H1 (cell line): ENCODE measurements at regions not wholly inside any gene's neighbourhood (a gene's known extent, or its start where the extent isn't known, plus 50 kb on each side); places are given as distances from the start of the nearest gene placed in this dataset.
A peak's percentile ranks its signal among the peaks of the same experiment; 100 is the strongest.

ENCODE experiments used
- CTCF ChIA-PET: fragments of 300-600 bp; sonication (Branson Sonifier 250); formaldehyde crosslinking; loops from one replicate; lab custom pipeline; 2021; ENCODE audit not compliant: partially characterized antibody; lab: Charles Lee
- POLR2A ChIA-PET: fragments of 300-600 bp; sonication (Branson Sonifier 250); formaldehyde crosslinking; loops from one replicate; lab custom pipeline; 2021; ENCODE audit warnings: inconsistent platforms; ENCODE audit not compliant: partially characterized antibody; lab: Charles Lee
- DNase-seq, 2 experiments: peaks; one replicate each; pipeline versions ENCODE4 v3.0.0 to v3.0.0-alpha.2; 2010 to 2022; ENCODE audit warnings: low spot score in 2 of 2, low read depth in 1 of 2, mixed read lengths in 1 of 2
- FAIRE-seq: peaks from 2 replicates; lab custom pipeline; 2011; peaks lifted over from hg19 to GRCh38; lab: Jason Lieb, UNC
- H2AFZ ChIP-seq: 2 replicates; pipeline ENCODE4 v1.8.1; 2012; ENCODE audit warnings: low read length, inconsistent platforms
- H2AK5ac ChIP-seq: 2 replicates; pipeline ENCODE4 v1.6.1; 2013; ENCODE audit warnings: low read depth, low read length
- H2BK120ac ChIP-seq: replicated peaks from 2 replicates; pipeline ENCODE3; 2013; ENCODE audit warnings: low read depth, low read length, inconsistent platforms
- H2BK12ac ChIP-seq: 2 replicates; pipeline ENCODE4 v1.6.1; 2013; ENCODE audit warnings: low read depth, low read length
- H2BK15ac ChIP-seq: 2 replicates; pipeline ENCODE4 v1.6.1; 2013; ENCODE audit warnings: low read length
- H2BK20ac ChIP-seq: 2 replicates; pipeline ENCODE4 v1.6.1; 2013; ENCODE audit warnings: low read length
- H2BK5ac ChIP-seq: 2 replicates; pipeline ENCODE4 v1.6.1; 2013; ENCODE audit warnings: low read depth, low read length
- H3K14ac ChIP-seq: 2 replicates; pipeline ENCODE4 v1.6.1; 2013; ENCODE audit warnings: inconsistent platforms; ENCODE audit not compliant: insufficient read length
- H3K18ac ChIP-seq: 2 replicates; pipeline ENCODE4 v1.6.1; 2013; ENCODE audit warnings: low read length; ENCODE audit errors: extremely low read depth
- H3K23ac ChIP-seq: 2 replicates; pipeline ENCODE4 v1.6.1; 2013; ENCODE audit warnings: inconsistent platforms; ENCODE audit not compliant: insufficient read length
- H3K23me2 ChIP-seq: 2 replicates; pipeline ENCODE4 v1.6.1; 2013; ENCODE audit warnings: low read depth, low read length
- H3K27ac ChIP-seq: 2 replicates; pipeline ENCODE4 v1.6.1; 2011; ENCODE audit warnings: low read depth, low read length, inconsistent platforms
- H3K27me3 ChIP-seq, 4 experiments: replicated peaks in 1 of 4; 1 replicate in 1 of 4; 2 replicates in 3 of 4; pipeline versions ENCODE4 v1.6.1 to v1.8.1; 2011 to 2013; ENCODE audit warnings: low read length in 3 of 4, mild to moderate bottlenecking in 3 of 4, inconsistent platforms in 2 of 4, mixed read lengths in 2 of 4, moderate library complexity in 1 of 4; ENCODE audit not compliant: control insufficient read depth in 3 of 4, insufficient read depth in 3 of 4; ENCODE audit errors: extremely low read depth in 1 of 4
- H3K36me3 ChIP-seq, 4 experiments: 2 replicates each; pipeline versions ENCODE4 v1.6.1 to v1.8.1; 2011 to 2013; ENCODE audit warnings: mild to moderate bottlenecking in 4 of 4, low read length in 3 of 4, moderate library complexity in 2 of 4, control low read depth in 1 of 4, inconsistent platforms in 1 of 4; ENCODE audit not compliant: insufficient read depth in 4 of 4, control insufficient read depth in 2 of 4
- H3K4ac ChIP-seq: replicated peaks from 2 replicates; pipeline ENCODE3; 2013; ENCODE audit warnings: low read length, low read depth, mixed read lengths, inconsistent platforms; ENCODE audit not compliant: insufficient read length
- H3K4me1 ChIP-seq, 4 experiments: replicated peaks in 1 of 4; 1 replicate in 1 of 4; 2 replicates in 3 of 4; pipeline versions ENCODE4 v1.6.1 to v1.8.1; 2011 to 2013; ENCODE audit warnings: low read length in 3 of 4, inconsistent platforms in 2 of 4, mixed read lengths in 1 of 4; ENCODE audit not compliant: insufficient read depth in 4 of 4, control insufficient read depth in 3 of 4
- H3K4me2 ChIP-seq, 2 experiments: 2 replicates each; pipeline versions ENCODE4 v1.6.1 to v1.8.1; 2011 to 2013; ENCODE audit warnings: low read depth in 2 of 2, low read length in 2 of 2, control low read depth in 1 of 2, inconsistent platforms in 1 of 2, mild to moderate bottlenecking in 1 of 2; ENCODE audit not compliant: insufficient read depth in 1 of 2
- H3K4me3 ChIP-seq, 4 experiments: fragments of 200-600, 300-600 bp in 1 of 4; sonication (generic), shearing (Covaris generic), sonication (Bioruptor Twin) in 1 of 4; 2 replicates each; pipeline versions ENCODE4 v1.5.1 to v1.8.1; 2011 to 2016; ENCODE audit warnings: low read length in 4 of 4, low read depth in 3 of 4, control low read depth in 2 of 4, inconsistent platforms in 2 of 4, mild to moderate bottlenecking in 2 of 4, mixed read lengths in 1 of 4, moderate library complexity in 1 of 4; ENCODE audit not compliant: insufficient read depth in 2 of 4; ENCODE audit errors: extremely low read depth in 1 of 4
- H3K56ac ChIP-seq: replicated peaks from 2 replicates; pipeline ENCODE3; 2013; ENCODE audit warnings: low read depth, mild to moderate bottlenecking, mixed read lengths, low read length, inconsistent platforms; ENCODE audit not compliant: insufficient read length
- H3K79me1 ChIP-seq: 2 replicates; pipeline ENCODE4 v1.6.1; 2013; ENCODE audit warnings: low read depth, low read length, control low read depth
- H3K79me2 ChIP-seq, 2 experiments: 2 replicates each; pipeline versions ENCODE4 v1.6.1 to v1.8.1; 2012 to 2013; ENCODE audit warnings: low read length in 2 of 2, mild to moderate bottlenecking in 2 of 2, inconsistent platforms in 1 of 2; ENCODE audit not compliant: insufficient read depth in 2 of 2, control insufficient read depth in 1 of 2
- H3K9ac ChIP-seq, 4 experiments: replicated peaks in 1 of 4; 1 replicate in 1 of 4; 2 replicates in 3 of 4; pipeline versions ENCODE4 v1.6.1 to v1.8.1; 2011 to 2013; ENCODE audit warnings: low read depth in 3 of 4, low read length in 3 of 4, control low read depth in 2 of 4, mild to moderate bottlenecking in 2 of 4, moderate library complexity in 2 of 4, inconsistent platforms in 1 of 4; ENCODE audit errors: extremely low read depth in 1 of 4
- H3K9me3 ChIP-seq, 2 experiments: 2 replicates each; pipeline versions ENCODE4 v1.6.1 to v1.8.1; 2012 to 2013; ENCODE audit warnings: mild to moderate bottlenecking in 2 of 2, moderate library complexity in 2 of 2, control low read depth in 1 of 2, inconsistent platforms in 1 of 2, low read depth in 1 of 2, low read length in 1 of 2, mixed read lengths in 1 of 2; ENCODE audit not compliant: insufficient read depth in 2 of 2
- H4K20me1 ChIP-seq, 2 experiments: replicated peaks in 1 of 2; 2 replicates each; pipeline versions ENCODE3 to v1.8.1; 2011 to 2013; ENCODE audit warnings: inconsistent platforms in 2 of 2, low read length in 2 of 2, mild to moderate bottlenecking in 1 of 2; ENCODE audit not compliant: insufficient read depth in 2 of 2, control insufficient read depth in 1 of 2
- H4K5ac ChIP-seq: 2 replicates; pipeline ENCODE4 v1.6.1; 2013; ENCODE audit warnings: low read length, low read depth, mixed read lengths, inconsistent platforms; ENCODE audit not compliant: insufficient read length
- H4K8ac ChIP-seq: 2 replicates; pipeline ENCODE4 v1.8.0; 2013; ENCODE audit warnings: mild to moderate bottlenecking, moderate library complexity, low read length, inconsistent platforms; ENCODE audit not compliant: insufficient read depth; ENCODE audit errors: extremely low read depth
- H4K91ac ChIP-seq: replicated peaks from 2 replicates; pipeline ENCODE3; 2013; ENCODE audit warnings: low read length, mixed read lengths, inconsistent platforms; ENCODE audit not compliant: insufficient read length
- ATF3 ChIP-seq: IDR thresholded peaks from 2 replicates; pipeline ENCODE4 v1.6.1; 2011; ENCODE audit warnings: low read depth, mild to moderate bottlenecking, low read length; ENCODE audit not compliant: insufficient read depth
- BRCA1 ChIP-seq: IDR thresholded peaks from 2 replicates; pipeline ENCODE4 v1.6.1; 2012; ENCODE audit warnings: low read depth, low read length, improper control_type of control experiment
- KDM5A ChIP-seq: fragments of 200-600 bp; IDR thresholded peaks from 2 replicates; pipeline ENCODE4 v1.7.1; 2012; ENCODE audit warnings: mild to moderate bottlenecking, low read length, inconsistent platforms, mixed read lengths
- NANOG ChIP-seq: IDR thresholded peaks from 2 replicates; pipeline ENCODE4 v1.6.1; 2011; ENCODE audit warnings: low read length, low read depth, mild to moderate bottlenecking, inconsistent platforms; ENCODE audit not compliant: insufficient read depth, poor library complexity, severe bottlenecking
- POLR2A ChIP-seq, 2 experiments: IDR thresholded peaks; 1 replicate in 1 of 2; 2 replicates in 1 of 2; pipeline ENCODE4 v1.6.1; 2011; ENCODE audit warnings: low read depth in 2 of 2, low read length in 2 of 2, mild to moderate bottlenecking in 2 of 2; ENCODE audit errors: control extremely low read depth in 1 of 2
- SRF ChIP-seq: IDR thresholded peaks from 2 replicates; pipeline ENCODE4 v1.6.1; 2011; ENCODE audit warnings: mild to moderate bottlenecking, low read depth, low read length, moderate library complexity
- SUZ12 ChIP-seq: fragments of 200-600 bp; sonication (generic); IDR thresholded peaks from 2 replicates; pipeline ENCODE4 v1.6.1; 2012; ENCODE audit warnings: mild to moderate bottlenecking, inconsistent platforms, low read length, moderate library complexity, mixed read lengths
- TEAD4 ChIP-seq: IDR thresholded peaks from 2 replicates; pipeline ENCODE4 v1.6.1; 2012; ENCODE audit warnings: low read depth, low read length, inconsistent platforms, mixed read lengths
- ZNF274 ChIP-seq: IDR thresholded peaks from 2 replicates; pipeline ENCODE4 v1.7.0; 2012; ENCODE audit warnings: low read length, borderline replicate concordance; ENCODE audit errors: extremely low read depth
- WGBS, 2 experiments: shearing (Covaris generic) in 1 of 2; methylation state at CpG; one replicate each; pipeline versions ENCODE4 v1.1.6 to v1.1.7; 2013 to 2015; ENCODE audit warnings: low lambda C conversion rate in 2 of 2, mixed read lengths in 2 of 2, inconsistent platforms in 1 of 2, low coverage in 1 of 2, missing lambda C conversion rate in 1 of 2; ENCODE audit not compliant: insufficient replicate concordance in 2 of 2, insufficient coverage in 1 of 2, insufficient read length in 1 of 2; ENCODE audit errors: extremely low coverage in 1 of 2, missing lambda C conversion rate in 1 of 2; 5-methylcytosine and 5-hydroxymethylcytosine counted together

- Histone ChIP-seq H3K27ac (no peak overlapping the region), H3K4me2 (no peak overlapping the region), H3K36me3 (no peaks in the 10 kb centered on the region), H2BK120ac (no peak overlapping the region), H3K23ac (no peak overlapping the region), H3K4me1 (0 out of 7 replicates have a peak, but pooled peaks cover 0 to 2% (median 0%) of the 10 kb centered on the region in 4 experiments), H2AFZ (no peak overlapping the region), H3K9ac (no peak overlapping the region), H3K9me3 (no peaks in the 10 kb centered on the region), H3K56ac (no peak overlapping the region), H2BK15ac (0 out of 2 replicates have a peak overlapping the region, but pooled peaks have one; percentile 37), H2BK20ac (no peak overlapping the region), H2AK5ac (no peak overlapping the region), H3K4me3 (no peak overlapping the region), H3K14ac (no peak overlapping the region), H3K23me2 (no peaks in the 10 kb centered on the region), H3K18ac (no peak overlapping the region), H2BK5ac (no peak overlapping the region), H3K4ac (no peak overlapping the region), H4K8ac (no peak overlapping the region), H3K79me2 (no peaks in the 10 kb centered on the region), H4K91ac (no peak overlapping the region), H4K5ac (no peak overlapping the region), H4K20me1 (no peaks in the 10 kb centered on the region), H3K79me1 (no peaks in the 10 kb centered on the region), H3K27me3 (no peaks in the 10 kb centered on the region), H2BK12ac (no peak overlapping the region)
- WGBS, 2 experiments, result 94% methylated on average over 3 of the region's 3 CpGs; no CpG with 5 or more reads in 1 of the 2 experiments
- FAIRE-seq (no peak), DNase-seq (no peak)
- TF ChIP-seq TEAD4, result no peak
- no peak for TF ChIP-seq SRF
- no peak for TF ChIP-seq NANOG
- TF ChIP-seq ATF3, result no peak
- TF ChIP-seq BRCA1, result no peak
- TF ChIP-seq ZNF274, result no peak
- no peak for TF ChIP-seq POLR2A (IDR thresholded peaks at IDR 0.05; ENCODE audit: control extremely low read depth in 1 of 2, low read depth in 2 of 2, low read length in 2 of 2)
- no peak for TF ChIP-seq SUZ12
- TF ChIP-seq KDM5A, result no peak
- CTCF ChIA-PET, result no interaction called here
- POLR2A ChIA-PET, result no interaction called here
These were observed 55.8 kb upstream of the GIMD1 start for GRCh38 chr4:106424426-106424825.
